Fibroblast of peridontal ligament (primary cell): ENCODE measurements at regions not wholly inside any gene's neighbourhood (a gene's known extent, or its start where the extent isn't known, plus 50 kb on each side); places are given as distances from the start of the nearest gene placed in this dataset.
"Not testable (repeated sequence)": the region's sequence is repeated elsewhere in the genome, so short reads cannot be mapped to it uniquely, and the experiment has no call there.

Experiments used
- DNase-seq: peaks from one replicate; pipeline ENCODE4 v3.0.0-alpha.2; 2010; ENCODE audit errors: extremely low read depth

GRCh38 chr3:21238661-21239060 is 512.3 kb downstream of the ZNF385D start:
- DNase-seq: no peak

DNA sequence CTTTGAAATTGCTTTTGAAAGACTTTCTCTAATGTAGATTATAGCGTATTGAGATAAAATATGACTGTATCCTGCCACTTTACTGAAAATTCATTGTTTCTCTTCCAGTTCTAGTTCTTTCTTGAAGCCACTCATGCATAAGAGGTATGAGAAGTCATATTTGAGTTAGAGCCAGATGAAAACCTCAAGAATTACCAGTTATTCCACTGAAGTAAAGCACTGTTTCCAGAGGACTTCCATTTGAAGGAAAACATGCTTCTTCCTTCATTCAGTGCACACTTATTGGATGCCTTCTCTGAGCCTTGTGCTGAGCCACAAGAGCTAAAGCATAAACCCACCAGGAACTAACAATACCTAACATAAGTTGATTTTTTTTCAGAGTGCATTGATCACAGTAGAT is 513.4 kb downstream of the ZNF385D start:
- DNase-seq: peak; percentile 36

DNA sequence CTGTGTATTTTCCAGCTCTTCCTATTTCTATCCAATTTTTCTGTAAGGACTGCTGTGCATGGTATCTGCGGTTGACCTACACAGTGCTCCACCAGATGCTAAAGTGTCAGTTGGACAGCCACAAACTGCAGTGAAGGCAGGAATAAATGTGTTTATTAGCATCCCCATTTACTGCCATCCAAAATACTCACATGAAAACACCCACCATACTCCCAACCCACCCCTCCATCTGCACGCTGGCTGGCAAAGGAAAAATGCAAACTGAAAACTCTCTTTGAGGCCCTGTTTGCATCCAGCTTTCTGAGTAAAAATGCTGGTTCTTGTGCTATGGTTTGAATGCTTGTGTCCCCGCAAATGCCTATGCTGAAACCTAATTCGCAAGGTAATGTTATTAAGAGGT is 515.5 kb downstream of the ZNF385D start:
- DNase-seq: no peak

DNA sequence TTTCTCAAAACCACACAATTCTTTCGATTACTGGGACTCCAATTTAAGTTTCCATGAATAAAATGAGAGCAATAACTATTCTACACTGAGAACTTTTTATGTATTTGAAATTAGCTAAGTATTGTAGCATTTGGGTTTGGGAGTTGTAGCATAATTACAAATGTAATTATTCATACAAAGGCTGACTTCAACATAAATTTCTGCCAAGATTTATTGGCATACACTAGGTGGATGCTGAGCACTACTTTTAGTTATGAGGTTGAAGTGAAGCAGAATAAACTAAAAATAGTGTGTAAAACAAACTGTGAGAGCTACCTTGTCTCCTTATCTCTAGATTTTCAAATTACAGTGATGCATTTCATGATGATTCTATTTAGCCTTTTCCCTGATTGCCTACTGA is 516.1 kb downstream of the ZNF385D start:
- DNase-seq: no peak

GRCh38 chr3:21229426-21230135 is 521.4 kb downstream of the ZNF385D start:
- DNase-seq: no peak

- DNase-seq: no peak
Measured at GRCh38 chr3:21226086-21226485, 524.9 kb downstream of the ZNF385D start.

GRCh38 chr3:21220944-21221343 is 530.1 kb downstream of the ZNF385D start:
- no peak for DNase-seq

DNA sequence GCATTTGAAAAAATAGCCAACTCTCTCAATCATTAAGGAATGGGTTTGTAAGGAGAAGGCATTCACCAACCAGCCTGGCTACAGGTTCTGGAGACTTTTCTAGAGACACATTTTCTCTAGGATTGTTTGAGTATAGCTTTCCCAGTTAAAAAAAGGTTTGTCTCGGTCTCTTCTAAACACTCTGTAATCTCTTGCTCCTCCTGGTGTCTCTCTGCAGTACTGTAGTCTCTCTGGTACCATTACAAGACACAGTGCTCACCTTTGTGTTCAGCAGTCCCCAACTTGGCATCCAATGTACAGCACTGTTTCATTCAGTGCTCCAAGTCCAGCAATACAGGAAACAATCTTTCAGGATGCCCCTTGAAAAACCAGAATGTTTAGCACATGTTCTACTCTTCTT is 534.4 kb downstream of the ZNF385D start:
- DNase-seq: peak; percentile 8

GRCh38 chr3:21204122-21204521 is 546.9 kb downstream of the ZNF385D start:
- DNase-seq: not testable (repeated sequence)

- no peak for DNase-seq
Measured at GRCh38 chr3:21195203-21195602, 555.8 kb downstream of the ZNF385D start.

DNA sequence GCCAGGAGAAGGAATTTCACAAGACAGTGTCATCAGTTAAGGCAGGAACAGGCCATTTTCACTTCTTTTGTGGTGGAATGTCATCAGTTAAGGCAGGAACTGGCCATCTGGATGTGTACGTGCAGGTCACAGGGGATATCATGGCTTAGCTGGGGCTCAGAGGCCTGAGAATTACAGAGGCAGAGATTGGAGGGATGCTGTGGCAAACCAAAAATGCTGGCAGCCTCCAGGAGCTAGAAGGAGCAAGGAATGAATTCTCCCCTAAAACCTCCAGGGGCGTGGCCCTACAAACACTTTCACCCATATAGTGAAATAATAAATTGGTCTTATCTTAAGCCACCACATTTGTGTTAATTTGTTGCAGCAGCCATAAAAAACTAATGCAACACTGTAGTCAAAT is 557.0 kb downstream of the ZNF385D start:
- DNase-seq: not testable (repeated sequence)

DNA sequence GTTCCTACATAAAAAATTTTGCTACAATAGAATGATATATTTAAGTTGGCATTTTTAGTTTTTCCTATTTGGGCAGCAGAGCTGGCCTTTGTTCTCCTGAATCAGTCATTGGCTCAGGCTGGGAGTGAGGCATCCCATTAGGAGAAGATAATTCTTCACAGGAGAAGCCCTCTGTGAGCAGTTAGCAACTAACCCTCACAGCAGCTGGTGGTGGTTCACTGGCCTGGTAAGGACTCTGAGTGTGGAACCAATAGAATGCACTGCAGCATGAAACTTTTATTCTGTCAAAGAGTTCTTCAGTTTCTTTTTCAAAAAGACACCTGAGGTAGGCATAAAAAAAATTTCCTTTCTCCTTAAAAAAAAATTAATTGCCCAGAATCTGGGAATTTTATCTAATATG is 562.6 kb downstream of the ZNF385D start:
- no peak for DNase-seq

DNA sequence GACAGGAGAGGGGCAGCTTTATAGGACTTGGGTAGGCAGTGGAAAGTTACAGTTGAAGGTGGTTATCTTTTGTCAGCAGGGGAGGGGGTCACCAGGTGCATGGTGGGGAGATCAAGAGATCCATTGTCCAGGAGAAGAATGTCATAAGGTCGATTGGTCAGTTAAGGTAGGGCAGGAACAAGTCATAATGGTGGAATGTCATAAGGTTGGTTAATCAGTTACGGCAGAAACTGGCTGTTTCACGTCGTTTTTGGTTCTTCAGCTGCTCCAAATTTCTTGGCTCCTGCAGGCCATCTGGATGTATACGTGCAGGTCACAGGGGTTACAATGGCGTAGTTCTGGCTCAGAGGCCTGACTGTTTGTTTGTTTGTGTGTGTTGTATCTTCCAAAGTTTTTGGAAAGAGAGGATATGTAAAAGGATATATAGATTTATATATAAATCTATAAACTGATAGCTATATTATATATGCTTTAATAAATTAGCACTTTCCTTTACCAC is 565.1 kb downstream of the ZNF385D start:
- no peak for DNase-seq

- peak; percentile 2 for DNase-seq
Measured at GRCh38 chr3:21174461-21174860, 576.5 kb downstream of the ZNF385D start.

DNA sequence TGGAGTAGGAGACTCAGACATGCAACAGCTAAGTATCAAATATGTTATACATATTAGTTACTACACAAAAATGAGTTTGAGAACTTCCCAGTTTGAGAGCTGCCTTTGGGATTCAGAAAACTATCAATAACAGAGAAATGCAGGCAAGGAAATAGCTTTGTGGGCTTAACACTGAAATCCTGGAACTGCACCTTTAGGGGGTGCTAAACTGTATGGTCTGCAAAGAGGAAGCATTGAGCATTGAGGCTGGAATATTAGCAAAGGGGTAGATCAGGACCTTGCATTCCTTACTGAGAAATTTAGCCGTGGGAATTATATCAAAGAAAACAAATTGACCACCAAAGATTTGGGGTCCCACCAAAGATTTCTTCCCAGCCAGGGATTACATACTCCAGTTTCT is 580.0 kb downstream of the ZNF385D start:
- DNase-seq: no peak

DNA sequence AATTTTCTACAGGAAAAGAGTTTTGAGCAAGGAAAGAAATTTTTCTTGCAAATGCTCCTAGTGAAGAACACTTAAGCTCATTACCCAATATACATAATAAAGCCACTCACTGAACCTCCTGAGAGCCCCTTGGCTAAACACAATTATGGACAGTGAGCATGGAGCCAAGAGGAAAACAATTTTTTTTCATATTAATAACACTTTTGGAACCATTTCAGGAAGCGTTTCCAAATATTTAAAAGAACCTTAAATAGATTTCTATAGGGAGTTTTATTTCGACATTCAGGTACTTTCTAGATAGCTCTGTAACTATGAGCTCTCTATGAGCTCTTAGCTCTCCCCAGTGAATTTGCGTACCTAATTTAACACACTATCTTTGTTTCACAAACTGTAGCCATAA is 581.1 kb downstream of the ZNF385D start:
- no peak for DNase-seq

GRCh38 chr3:21168471-21168870 is 582.5 kb downstream of the ZNF385D start:
- DNase-seq: no peak

GRCh38 chr3:21163956-21164355 is 587.1 kb downstream of the ZNF385D start:
- no peak for DNase-seq

DNA sequence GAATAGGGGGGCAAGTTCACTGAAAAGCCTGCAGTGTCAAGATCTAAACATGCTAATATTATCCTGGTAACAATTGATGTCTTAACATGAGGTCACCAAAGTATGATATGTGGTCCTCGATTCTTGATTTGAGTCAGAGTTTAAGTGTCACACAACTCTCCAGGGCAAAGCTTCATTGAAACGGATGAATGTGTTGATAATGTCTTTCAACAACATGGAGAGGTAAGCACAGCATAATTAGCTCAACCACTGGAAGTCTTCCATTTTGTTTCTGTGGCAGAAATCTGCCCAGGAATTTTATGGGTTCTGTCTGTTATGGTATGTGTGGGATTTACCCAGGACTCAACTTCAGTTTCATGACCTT is 591.5 kb downstream of the ZNF385D start:
- no peak for DNase-seq

DNA sequence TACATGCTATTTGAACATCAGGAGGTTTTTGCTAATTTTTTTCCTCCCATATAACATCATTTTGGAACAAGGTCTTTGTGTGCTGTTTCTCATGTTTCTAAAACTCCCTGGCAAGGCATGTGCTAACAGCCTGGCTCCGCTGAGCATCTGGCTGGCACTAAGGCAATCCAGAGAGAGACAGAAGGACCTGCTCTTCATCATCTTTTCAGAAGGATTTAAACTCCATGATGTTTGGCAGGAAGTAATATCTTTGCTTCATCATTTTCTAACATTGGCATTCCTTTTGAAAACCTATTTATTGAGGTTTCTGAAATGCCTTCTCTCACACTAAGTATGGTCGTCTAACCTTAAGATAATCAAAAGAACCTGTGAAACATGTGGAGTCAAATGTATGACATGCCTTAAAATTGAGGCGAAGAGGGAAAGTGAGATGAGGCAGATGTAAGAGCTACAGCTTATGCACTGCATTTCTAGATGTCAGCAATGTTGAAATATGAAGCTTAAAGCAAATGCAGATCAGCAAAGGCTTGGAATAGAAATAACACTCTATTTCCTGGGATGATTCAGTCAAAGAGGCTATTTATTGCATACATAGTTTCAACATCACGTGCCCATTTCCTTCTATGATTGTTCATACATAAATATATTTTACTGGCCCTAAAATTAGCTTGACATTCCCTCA is 592.0 kb downstream of the ZNF385D start:
- DNase-seq: peak; percentile 37

- no peak for DNase-seq
Measured at GRCh38 chr3:21154911-21155310, 596.1 kb downstream of the ZNF385D start.

DNA sequence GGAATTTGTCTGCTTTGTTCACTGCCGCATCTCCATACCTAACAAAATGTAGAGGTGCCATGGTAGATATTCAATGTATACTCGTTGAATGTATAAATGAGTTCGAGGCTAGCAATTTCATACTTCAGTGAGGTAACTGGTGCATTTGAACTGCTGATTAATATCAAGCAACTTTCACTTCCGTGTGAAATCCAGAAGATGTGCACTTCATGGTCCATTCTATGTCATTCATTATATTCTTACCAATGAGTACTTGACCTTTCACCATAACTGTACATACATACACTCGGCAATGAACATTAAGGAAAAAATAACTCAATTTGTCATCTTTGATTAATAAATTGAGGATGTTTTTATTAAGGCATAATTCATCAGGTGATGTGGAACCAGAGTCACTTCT is 598.5 kb downstream of the ZNF385D start:
- DNase-seq: no peak

DNA sequence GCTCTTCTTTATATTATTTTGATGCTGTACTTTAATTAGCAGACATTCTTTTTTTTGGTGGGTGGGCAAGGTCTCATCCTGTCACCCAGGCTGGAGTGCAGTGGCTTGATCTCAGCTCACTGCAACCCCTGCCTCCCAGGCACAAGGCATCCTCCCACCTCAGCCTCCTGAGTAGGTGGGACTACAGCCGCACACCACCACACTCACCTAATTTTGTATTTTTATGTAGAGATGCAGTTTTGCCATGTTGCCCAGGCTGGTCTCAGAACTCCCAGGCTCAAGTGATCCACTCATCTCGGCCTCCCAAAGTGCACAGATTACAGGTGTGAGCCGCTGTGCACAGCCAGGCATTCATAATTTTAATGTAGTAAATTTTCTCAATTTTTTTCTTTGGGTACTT is 608.1 kb downstream of the ZNF385D start:
- DNase-seq: no peak

DNA sequence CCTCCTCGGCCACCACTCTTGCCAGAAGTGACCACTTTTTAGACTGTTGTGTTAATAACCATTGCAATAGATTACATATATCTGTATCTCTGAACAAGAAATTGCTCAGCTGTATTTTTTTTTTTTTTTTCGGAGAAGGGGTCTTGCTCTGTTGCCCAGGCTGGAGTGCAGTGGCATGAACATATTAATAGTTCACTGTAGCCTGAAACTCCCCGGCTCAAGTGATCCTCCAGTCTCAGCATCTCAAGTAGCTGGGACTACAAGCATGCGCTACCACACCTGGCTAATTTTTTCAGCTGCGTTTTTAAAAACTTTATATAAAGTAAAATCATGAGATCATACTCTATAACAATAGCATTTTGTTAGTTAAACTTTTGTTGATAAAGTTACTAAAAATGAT is 609.0 kb downstream of the ZNF385D start:
- DNase-seq: no peak
